ENCODE measurements at regions not wholly inside any gene's neighbourhood (a gene's known extent, or its start where the extent isn't known, plus 50 kb on each side); places are given as distances from the start of the nearest gene placed in this dataset.
"Not testable (repeated sequence)": the region's sequence is repeated elsewhere in the genome, so short reads cannot be mapped to it uniquely, and the experiment has no call there.

- Histone ChIP-seq H3K36me3 (ENCODE audit: control insufficient read depth, insufficient read depth, low read length) (no peaks in the 10 kb centered on the region), H3K27me3 (ENCODE audit: control insufficient read depth, insufficient read depth, low read length, poor library complexity, severe bottlenecking) (no peaks in the 10 kb centered on the region), H3K27ac (ENCODE audit: insufficient read depth, low read depth, low read length, poor library complexity, severe bottlenecking) (no peak overlapping the region), H3K4me3 (ENCODE audit: insufficient read depth, low read depth, low read length) (no peak overlapping the region), H3K9me3 (ENCODE audit: control insufficient read depth, low read length) (no peaks in the 10 kb centered on the region), H3K4me1 (ENCODE audit: control insufficient read depth, insufficient read depth, low read length) (no peaks in the 10 kb centered on the region)
- 88 to 100% methylated on average over 1 of the region's 1 CpG for WGBS, 2 experiments
These were observed 401.5 kb upstream of the FRG2C start for GRCh38 chr3:75262661-75263060.

GRCh38 chr3:75265897-75266296 lies 398.2 kb upstream of the FRG2C start:
- WGBS, 2 experiments, result 57 to 90% methylated on average over 1 of the region's 3 CpGs
- Histone ChIP-seq H3K27me3 (ENCODE audit: control insufficient read depth, insufficient read depth, low read length, poor library complexity, severe bottlenecking) (no peaks in the 10 kb centered on the region), H3K4me3 (ENCODE audit: insufficient read depth, low read depth, low read length) (no peak overlapping the region), H3K36me3 (ENCODE audit: control insufficient read depth, insufficient read depth, low read length) (no peaks in the 10 kb centered on the region), H3K27ac (ENCODE audit: insufficient read depth, low read depth, low read length, poor library complexity, severe bottlenecking) (no peak overlapping the region), H3K9me3 (ENCODE audit: control insufficient read depth, low read length) (no peaks in the 10 kb centered on the region), H3K4me1 (ENCODE audit: control insufficient read depth, insufficient read depth, low read length) (no peaks in the 10 kb centered on the region)

GRCh38 chr3:75268576-75268975 lies 395.6 kb upstream of the FRG2C start:
- H3K4me3 ChIP-seq (ENCODE audit: insufficient read depth, low read depth, low read length); H3K27me3 ChIP-seq (ENCODE audit: control insufficient read depth, insufficient read depth, low read length, poor library complexity, severe bottlenecking); H3K36me3 ChIP-seq (ENCODE audit: control insufficient read depth, insufficient read depth, low read length); H3K27ac ChIP-seq (ENCODE audit: insufficient read depth, low read depth, low read length, poor library complexity, severe bottlenecking); H3K4me1 ChIP-seq (ENCODE audit: control insufficient read depth, insufficient read depth, low read length); H3K9me3 ChIP-seq (ENCODE audit: control insufficient read depth, low read length): not testable (repeated sequence)
- 100% methylated on average over 2 of the region's 2 CpGs; no CpG with 5 or more reads in 1 of the 2 experiments for WGBS, 2 experiments

- H3K27me3 ChIP-seq (ENCODE audit: control insufficient read depth, insufficient read depth, low read length, poor library complexity, severe bottlenecking), result not testable (repeated sequence)
These were observed 391.9 kb upstream of the FRG2C start for GRCh38 chr3:75272237-75272636.

DNA sequence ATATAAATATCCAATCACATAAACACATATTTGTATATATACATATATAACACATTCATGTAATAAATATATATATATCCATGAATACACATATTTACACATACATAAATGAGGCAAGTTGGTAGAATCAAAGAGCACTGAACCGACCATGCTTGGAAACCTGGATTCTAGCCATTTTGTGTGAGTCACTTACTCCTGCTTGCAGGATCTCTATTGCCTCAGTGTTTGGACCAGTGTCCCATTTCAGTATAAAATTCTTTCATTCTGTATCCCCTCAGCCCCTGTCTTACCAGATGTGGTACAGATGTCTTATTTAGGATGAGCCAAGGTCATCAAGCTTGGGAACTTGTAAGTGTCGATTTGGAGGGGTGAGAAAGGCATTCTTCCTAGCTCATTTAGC lies 391.4 kb upstream of the FRG2C start:
- Histone ChIP-seq H3K27me3 (ENCODE audit: control insufficient read depth, insufficient read depth, low read length, poor library complexity, severe bottlenecking) (no peaks in the 10 kb centered on the region), H3K4me1 (ENCODE audit: control insufficient read depth, insufficient read depth, low read length) (no peaks in the 10 kb centered on the region), H3K27ac (ENCODE audit: insufficient read depth, low read depth, low read length, poor library complexity, severe bottlenecking) (no peak overlapping the region), H3K9me3 (ENCODE audit: control insufficient read depth, low read length) (no peaks in the 10 kb centered on the region), H3K36me3 (ENCODE audit: control insufficient read depth, insufficient read depth, low read length) (no peaks in the 10 kb centered on the region), H3K4me3 (ENCODE audit: insufficient read depth, low read depth, low read length) (no peak overlapping the region)
- WGBS, 2 experiments, result 89 to 93% methylated on average over 2 of the region's 2 CpGs

More at GRCh38 chr3:75272237-75272636, 391.9 kb upstream of the FRG2C start:
- not testable (repeated sequence) for H3K27ac ChIP-seq (ENCODE audit: insufficient read depth, low read depth, low read length, poor library complexity, severe bottlenecking); H3K9me3 ChIP-seq (ENCODE audit: control insufficient read depth, low read length); H3K4me3 ChIP-seq (ENCODE audit: insufficient read depth, low read depth, low read length); H3K36me3 ChIP-seq (ENCODE audit: control insufficient read depth, insufficient read depth, low read length); H3K4me1 ChIP-seq (ENCODE audit: control insufficient read depth, insufficient read depth, low read length)
- 25 to 50% methylated on average over 1 to 3 of the region's 4 CpGs for WGBS, 2 experiments

GRCh38 chr3:75285531-75286148 lies 378.5 kb upstream of the FRG2C start:
- H3K4me1 ChIP-seq (ENCODE audit: control insufficient read depth, insufficient read depth, low read length); H3K36me3 ChIP-seq (ENCODE audit: control insufficient read depth, insufficient read depth, low read length); H3K27ac ChIP-seq (ENCODE audit: insufficient read depth, low read depth, low read length, poor library complexity, severe bottlenecking); H3K9me3 ChIP-seq (ENCODE audit: control insufficient read depth, low read length); H3K27me3 ChIP-seq (ENCODE audit: control insufficient read depth, insufficient read depth, low read length, poor library complexity, severe bottlenecking); H3K4me3 ChIP-seq (ENCODE audit: insufficient read depth, low read depth, low read length): not testable (repeated sequence)
- 87 to 90% methylated on average over 3 of the region's 3 CpGs for WGBS, 2 experiments

GRCh38 chr3:75288972-75289574 lies 375.1 kb upstream of the FRG2C start:
- not testable (repeated sequence) for H3K4me3 ChIP-seq (ENCODE audit: insufficient read depth, low read depth, low read length); H3K9me3 ChIP-seq (ENCODE audit: control insufficient read depth, low read length); H3K4me1 ChIP-seq (ENCODE audit: control insufficient read depth, insufficient read depth, low read length); H3K27ac ChIP-seq (ENCODE audit: insufficient read depth, low read depth, low read length, poor library complexity, severe bottlenecking); H3K27me3 ChIP-seq (ENCODE audit: control insufficient read depth, insufficient read depth, low read length, poor library complexity, severe bottlenecking); H3K36me3 ChIP-seq (ENCODE audit: control insufficient read depth, insufficient read depth, low read length)
- WGBS, 2 experiments, result 95 to 96% methylated on average over 38 to 40 of the region's 40 CpGs

- WGBS, 2 experiments, result 26 to 27% methylated on average over 4 of the region's 4 CpGs
These were observed 370.0 kb upstream of the FRG2C start for GRCh38 chr3:75294124-75294523.

DNA sequence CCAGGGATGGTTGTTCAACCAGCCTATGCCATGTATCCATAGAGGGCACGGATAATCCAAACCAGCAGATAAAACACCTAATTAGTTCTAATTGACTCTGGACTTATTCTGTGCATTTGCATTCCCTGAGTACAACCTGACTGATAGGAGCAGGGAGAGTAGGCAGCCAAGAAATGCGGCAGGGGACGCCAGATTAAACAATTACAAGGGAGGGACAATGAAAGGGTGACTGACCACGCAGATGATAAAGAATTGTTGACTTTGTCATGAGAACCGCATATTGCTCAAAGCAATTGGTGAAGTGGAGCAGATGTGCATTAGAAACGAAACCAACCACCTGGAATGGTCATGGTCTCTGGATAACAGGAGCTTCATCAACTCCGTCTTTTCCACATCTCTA lies 369.1 kb upstream of the FRG2C start:
- no peaks in the 10 kb centered on the region for H3K36me3 ChIP-seq (ENCODE audit: control insufficient read depth, insufficient read depth, low read length)
- no peaks in the 10 kb centered on the region for H3K27me3 ChIP-seq (ENCODE audit: control insufficient read depth, insufficient read depth, low read length, poor library complexity, severe bottlenecking)
- no peak overlapping the region for H3K4me3 ChIP-seq (ENCODE audit: insufficient read depth, low read depth, low read length)
- WGBS, 2 experiments, result 91 to 93% methylated on average over 7 of the region's 7 CpGs
- no peak overlapping the region for H3K27ac ChIP-seq (ENCODE audit: insufficient read depth, low read depth, low read length, poor library complexity, severe bottlenecking)
- no peaks in the 10 kb centered on the region for H3K4me1 ChIP-seq (ENCODE audit: control insufficient read depth, insufficient read depth, low read length)
- H3K9me3 ChIP-seq (ENCODE audit: control insufficient read depth, low read length), result no peaks in the 10 kb centered on the region

More at GRCh38 chr3:75294124-75294523, 370.0 kb upstream of the FRG2C start:
- H3K4me1 ChIP-seq (ENCODE audit: control insufficient read depth, insufficient read depth, low read length), result no peaks in the 10 kb centered on the region
- H3K36me3 ChIP-seq (ENCODE audit: control insufficient read depth, insufficient read depth, low read length), result no peaks in the 10 kb centered on the region
- no peak overlapping the region for H3K27ac ChIP-seq (ENCODE audit: insufficient read depth, low read depth, low read length, poor library complexity, severe bottlenecking)
- no peak overlapping the region for H3K4me3 ChIP-seq (ENCODE audit: insufficient read depth, low read depth, low read length)
- H3K9me3 ChIP-seq (ENCODE audit: control insufficient read depth, low read length), result no peaks in the 10 kb centered on the region
- H3K27me3 ChIP-seq (ENCODE audit: control insufficient read depth, insufficient read depth, low read length, poor library complexity, severe bottlenecking), result no peaks in the 10 kb centered on the region

GRCh38 chr3:75296858-75297257 lies 367.3 kb upstream of the FRG2C start:
- H3K27ac ChIP-seq (ENCODE audit: insufficient read depth, low read depth, low read length, poor library complexity, severe bottlenecking), result no peak overlapping the region
- H3K9me3 ChIP-seq (ENCODE audit: control insufficient read depth, low read length), result no peaks in the 10 kb centered on the region
- H3K27me3 ChIP-seq (ENCODE audit: control insufficient read depth, insufficient read depth, low read length, poor library complexity, severe bottlenecking), result no peaks in the 10 kb centered on the region
- no peaks in the 10 kb centered on the region for H3K4me1 ChIP-seq (ENCODE audit: control insufficient read depth, insufficient read depth, low read length)
- 83 to 88% methylated on average over 2 to 3 of the region's 3 CpGs for WGBS, 2 experiments
- no peaks in the 10 kb centered on the region for H3K36me3 ChIP-seq (ENCODE audit: control insufficient read depth, insufficient read depth, low read length)
- no peak overlapping the region for H3K4me3 ChIP-seq (ENCODE audit: insufficient read depth, low read depth, low read length)
